HG03095 (cell line): ENCODE measurements at regions not wholly inside any gene's neighbourhood (a gene's known extent, or its start where the extent isn't known, plus 50 kb on each side); places are given as distances from the start of the nearest gene placed in this dataset.

Experiments
- ATAC-seq: cut with Tn5 transposase; IDR thresholded peaks from one replicate; pipeline ENCODE4 v1.9.1; 2021; ENCODE audit warnings: moderate library complexity; ENCODE audit not compliant: unreplicated experiment

- ATAC-seq: no peak
Observed at GRCh38 chr5:2575292-2575691, 176.2 kb downstream of the IRX2 start.

- ATAC-seq: no peak
Observed at GRCh38 chr5:2574155-2574554, 177.3 kb downstream of the IRX2 start.

- ATAC-seq: no peak
Observed at GRCh38 chr5:2570586-2570985, 180.9 kb downstream of the IRX2 start.

- no peak for ATAC-seq
Observed at GRCh38 chr5:2569774-2570542, 181.5 kb downstream of the IRX2 start.

- ATAC-seq: no peak
Observed at GRCh38 chr5:2569176-2569575, 182.3 kb downstream of the IRX2 start.

GRCh38 chr5:2566284-2566683, 185.2 kb downstream of the IRX2 start:
- ATAC-seq: no peak

GRCh38 chr5:2565147-2565546, 186.3 kb downstream of the IRX2 start:
- no peak for ATAC-seq

GRCh38 chr5:2563046-2563445, 188.4 kb downstream of the IRX2 start:
- ATAC-seq: no peak

GRCh38 chr5:2562036-2562435, 189.4 kb downstream of the IRX2 start:
- no peak for ATAC-seq

GRCh38 chr5:2560435-2560834, 191.0 kb downstream of the IRX2 start:
- ATAC-seq: no peak

- ATAC-seq: no peak
Observed at GRCh38 chr5:2557435-2557834, 194.0 kb downstream of the IRX2 start.

GRCh38 chr5:2556375-2556966, 195.0 kb downstream of the IRX2 start:
- ATAC-seq: no peak

GRCh38 chr5:2553611-2554010, 197.9 kb downstream of the IRX2 start:
- ATAC-seq: no peak

- no peak for ATAC-seq
Observed at GRCh38 chr5:2550509-2550908, 201.0 kb downstream of the IRX2 start.

- no peak for ATAC-seq
Observed at GRCh38 chr5:2549900-2550299, 201.6 kb downstream of the IRX2 start.

- ATAC-seq: no peak
Observed at GRCh38 chr5:2549354-2549753, 202.1 kb downstream of the IRX2 start.

GRCh38 chr5:2546938-2547337, 204.5 kb downstream of the IRX2 start:
- ATAC-seq: no peak

- ATAC-seq: no peak
Observed at GRCh38 chr5:2544003-2544402, 207.5 kb downstream of the IRX2 start.

GRCh38 chr5:2542821-2543220, 208.7 kb downstream of the IRX2 start:
- no peak for ATAC-seq

- ATAC-seq: no peak
Observed at GRCh38 chr5:2542026-2542425, 209.5 kb downstream of the IRX2 start.

- no peak for ATAC-seq
Observed at GRCh38 chr5:2538169-2538568, 213.3 kb downstream of the IRX2 start.

GRCh38 chr5:2537378-2538145, 213.9 kb downstream of the IRX2 start:
- ATAC-seq: no peak
